Fibroblast of upper back skin (primary cell): ENCODE measurements at regions not wholly inside any gene's neighbourhood (a gene's known extent, or its start where the extent isn't known, plus 50 kb on each side); places are given as distances from the start of the nearest gene placed in this dataset.
"Not testable (repeated sequence)": the region's sequence is repeated elsewhere in the genome, so short reads cannot be mapped to it uniquely, and the experiment has no call there.

Experiments
- DNase-seq: peaks from one replicate; pipeline ENCODE4 v3.0.0-alpha.2; 2013

DNA sequence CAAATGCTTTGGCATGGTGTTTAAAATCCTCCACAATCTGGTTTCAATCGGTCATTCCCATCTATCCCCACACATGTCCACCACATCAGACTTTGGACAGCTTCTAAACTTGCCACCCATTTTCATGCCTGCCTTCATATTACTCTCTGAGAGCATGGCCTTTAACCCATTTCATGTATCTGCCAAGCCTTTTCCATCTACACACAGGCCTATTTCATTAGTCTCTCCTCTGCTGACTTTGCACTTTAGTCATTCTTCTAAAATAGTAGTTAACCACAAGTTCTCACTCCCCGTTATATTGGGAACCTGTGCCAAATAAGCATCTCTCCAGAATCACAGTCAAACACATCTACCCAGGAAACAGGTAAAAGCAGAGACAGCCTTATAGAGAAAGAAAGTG lies 142.2 kb downstream of the MZT1 start:
- no peak for DNase-seq

DNA sequence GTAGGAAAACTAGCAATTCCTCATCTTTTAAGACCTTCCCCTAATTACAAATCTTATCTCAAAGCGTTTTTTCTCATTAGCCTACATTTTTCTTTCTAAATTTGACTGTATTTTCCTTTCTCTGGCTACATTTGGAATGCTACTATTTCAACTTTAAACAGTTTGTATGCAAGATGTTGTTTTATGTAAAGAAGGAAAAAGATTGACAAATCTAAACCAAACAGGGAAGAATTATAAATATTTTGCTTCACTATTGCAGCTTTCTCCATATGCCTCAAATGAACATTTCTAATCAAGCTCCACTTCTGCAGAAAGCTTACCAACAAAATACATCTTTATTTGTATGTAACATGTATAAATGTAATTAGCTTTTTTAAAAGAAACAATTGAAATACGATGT lies 156.2 kb downstream of the MZT1 start:
- DNase-seq, result no peak

DNA sequence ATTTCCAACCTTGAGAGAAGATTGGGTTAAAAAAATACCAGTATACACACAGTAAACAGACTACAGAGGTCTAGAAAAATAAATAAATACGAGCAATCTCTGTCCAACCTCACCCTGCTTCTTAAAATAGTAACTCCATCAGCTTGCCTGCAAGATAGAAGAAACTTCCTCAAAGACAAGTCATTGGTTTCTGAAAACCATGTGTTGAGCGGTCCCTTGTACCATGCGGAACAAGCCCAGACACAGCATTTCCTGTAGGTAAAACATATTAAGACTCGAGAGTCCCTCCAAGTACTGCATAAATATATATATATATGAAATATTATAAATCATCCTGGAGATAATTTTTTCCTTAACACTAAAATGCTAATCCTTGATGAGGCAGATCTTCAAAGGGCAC lies 157.4 kb downstream of the MZT1 start:
- no peak for DNase-seq

DNA sequence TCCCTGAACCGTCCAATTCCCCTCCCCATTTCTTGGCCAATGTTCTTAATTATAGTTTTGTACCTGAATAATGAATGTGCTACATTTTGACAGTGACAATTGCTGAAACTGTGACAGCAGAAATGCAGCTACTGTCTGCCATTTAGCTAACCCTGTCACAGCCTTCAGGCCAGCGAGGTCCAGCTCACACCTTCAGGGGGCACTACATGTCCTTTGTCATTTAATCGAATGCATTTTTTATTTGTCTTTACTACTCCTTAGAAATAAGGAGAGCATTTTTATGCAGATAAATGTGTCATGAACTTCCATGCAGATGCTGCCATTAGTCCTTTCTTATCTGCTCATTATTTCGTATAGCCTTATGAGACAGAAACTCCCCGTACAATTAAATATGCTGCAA lies 159.9 kb downstream of the MZT1 start:
- DNase-seq, result no peak

DNA sequence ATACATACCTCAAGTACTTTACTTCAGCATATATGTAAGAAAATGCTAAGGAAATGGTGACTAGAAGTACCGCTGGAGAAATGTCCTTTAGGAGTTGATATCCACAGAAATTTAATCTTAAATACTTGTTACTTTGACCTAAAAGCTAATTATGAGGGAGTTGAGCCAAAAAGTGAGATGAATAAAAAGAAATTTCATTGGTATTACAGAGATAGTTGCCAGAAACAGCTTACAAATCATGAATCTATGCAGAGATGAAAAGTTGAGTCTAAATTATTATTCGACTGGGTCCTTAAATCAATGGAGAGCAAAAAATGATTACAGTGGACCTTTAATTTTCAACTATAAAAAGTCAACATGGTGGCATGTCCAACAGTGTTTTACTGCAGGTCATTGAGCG lies 160.9 kb downstream of the MZT1 start:
- no peak for DNase-seq

DNA sequence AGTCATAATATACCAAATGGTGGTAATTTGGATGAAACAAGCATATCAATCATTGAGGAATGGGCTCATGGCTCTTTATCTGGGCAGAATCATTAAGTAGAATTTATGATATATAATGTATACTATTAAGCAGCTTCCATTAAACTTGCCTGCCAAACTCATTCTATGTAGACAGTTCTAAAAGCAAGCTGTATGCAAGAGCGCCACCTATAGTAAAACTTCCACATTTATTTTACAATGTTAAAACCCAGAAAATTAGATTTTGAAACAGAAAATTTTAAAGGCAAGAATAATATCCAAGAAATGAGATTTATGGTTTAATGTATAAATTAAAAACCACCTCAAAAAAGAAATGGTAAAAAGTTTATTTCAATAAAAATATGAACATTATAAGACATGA lies 161.5 kb downstream of the MZT1 start:
- peak; percentile 52 for DNase-seq

DNA sequence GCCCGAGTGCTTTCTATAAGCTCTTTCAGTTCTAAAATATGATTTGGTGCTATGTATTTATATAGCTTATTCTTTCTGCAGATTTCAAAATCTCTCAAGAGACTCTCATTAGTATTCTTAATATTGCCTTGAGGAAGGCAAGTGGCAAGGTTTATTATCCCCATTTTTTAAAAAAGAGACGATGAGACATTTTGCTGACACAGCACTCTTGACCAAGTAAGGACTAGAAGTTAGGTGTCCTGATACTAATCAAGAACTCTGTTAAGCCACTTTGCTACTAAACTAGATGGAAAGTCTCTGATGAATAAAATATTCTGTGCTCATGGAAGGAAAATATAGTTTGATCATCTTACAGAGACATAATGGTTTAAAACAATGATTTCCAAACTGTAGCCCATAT lies 164.7 kb downstream of the MZT1 start:
- no peak for DNase-seq

DNA sequence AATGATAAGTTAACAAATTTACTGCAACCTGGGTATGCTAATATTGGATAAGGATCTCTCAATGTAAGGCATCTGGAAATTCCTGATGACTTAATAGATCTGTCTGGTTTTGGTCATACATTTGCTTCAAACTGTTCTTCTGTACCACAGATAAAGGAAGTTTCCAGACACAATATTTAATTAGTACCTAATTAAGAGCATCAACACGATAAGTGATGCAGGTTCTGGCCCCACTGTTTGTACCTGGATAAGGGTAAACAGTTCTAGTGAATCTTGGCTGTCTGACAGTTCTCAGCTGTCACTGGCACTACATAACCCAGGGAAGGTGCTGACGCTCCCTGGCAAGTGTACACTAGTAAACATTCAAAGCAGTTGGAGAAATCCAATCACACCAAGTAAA lies 165.6 kb downstream of the MZT1 start:
- no peak for DNase-seq

DNA sequence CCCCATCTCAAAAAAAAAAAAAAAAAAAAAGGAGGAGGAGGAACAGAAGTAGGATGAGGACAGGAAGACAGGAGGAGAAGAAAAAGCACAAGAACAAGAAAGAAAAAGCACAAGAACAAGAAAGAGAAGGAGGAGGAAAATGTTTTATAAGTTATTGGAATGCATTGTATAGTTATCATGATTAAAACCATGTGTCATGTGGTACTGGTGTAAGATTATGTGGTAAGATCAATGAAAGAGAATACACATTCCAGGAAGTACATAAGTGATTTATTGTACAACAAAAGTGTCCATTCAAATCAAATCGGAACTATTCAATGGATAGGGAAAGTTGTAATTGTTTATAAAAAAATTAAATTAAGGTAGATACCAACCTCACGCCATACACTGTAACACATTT lies 167.7 kb downstream of the MZT1 start:
- peak; percentile 65 for DNase-seq

DNA sequence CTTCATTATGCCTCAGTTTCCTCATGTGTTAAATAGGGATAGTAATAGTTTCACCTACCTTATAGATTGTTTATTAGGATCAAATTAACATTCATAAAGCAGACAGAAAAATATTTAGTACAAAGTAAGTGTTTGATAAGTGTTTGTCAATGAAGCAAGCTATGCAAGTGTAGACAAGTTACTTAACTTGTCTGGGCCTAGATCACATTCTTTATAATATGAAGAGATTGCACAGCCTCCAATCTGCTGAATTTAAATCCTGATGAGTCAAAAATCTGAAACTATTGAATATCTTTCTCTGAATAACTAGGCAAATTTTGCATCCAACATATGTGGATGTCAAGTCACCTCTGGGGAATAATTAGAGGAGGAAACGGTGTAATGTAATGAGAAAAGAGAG lies 170.5 kb downstream of the MZT1 start:
- DNase-seq, result no peak

DNA sequence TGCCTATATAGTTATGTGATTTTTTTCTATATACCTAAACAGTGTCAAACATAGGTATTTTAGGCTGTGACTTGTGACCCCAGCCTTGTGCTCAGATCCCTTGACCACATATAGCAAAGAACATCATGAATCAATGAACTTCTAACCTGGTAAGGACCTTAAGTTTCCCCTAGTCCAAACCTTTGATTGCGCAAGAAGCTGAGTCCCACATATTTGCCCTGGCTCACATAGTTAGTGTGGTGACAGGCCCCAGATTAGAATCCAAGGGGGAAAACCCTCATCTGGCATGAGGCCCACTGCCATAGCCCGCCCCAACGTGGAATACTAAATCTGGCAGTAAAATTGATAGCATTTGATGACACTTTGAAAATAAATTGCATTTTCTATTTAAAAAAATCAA lies 171.8 kb downstream of the MZT1 start:
- no peak for DNase-seq

DNA sequence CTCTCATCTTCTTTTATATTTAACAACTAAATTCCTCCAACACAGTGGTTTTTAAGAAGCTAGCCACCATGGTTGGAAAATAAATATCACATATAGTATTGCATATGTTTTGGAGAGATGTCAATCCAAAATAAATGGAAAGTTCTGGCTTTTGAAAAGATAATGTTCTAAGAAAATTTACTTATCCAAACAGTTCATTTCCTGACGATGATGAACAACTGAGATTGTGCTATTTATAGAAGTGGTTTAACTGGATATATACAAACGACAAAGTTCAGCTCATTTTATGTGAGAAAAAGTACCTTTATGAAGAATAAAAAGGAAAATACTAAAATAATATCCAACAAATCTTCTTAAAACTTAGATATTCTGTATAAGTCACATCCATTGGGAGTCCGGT lies 174.7 kb downstream of the MZT1 start:
- no peak for DNase-seq

DNA sequence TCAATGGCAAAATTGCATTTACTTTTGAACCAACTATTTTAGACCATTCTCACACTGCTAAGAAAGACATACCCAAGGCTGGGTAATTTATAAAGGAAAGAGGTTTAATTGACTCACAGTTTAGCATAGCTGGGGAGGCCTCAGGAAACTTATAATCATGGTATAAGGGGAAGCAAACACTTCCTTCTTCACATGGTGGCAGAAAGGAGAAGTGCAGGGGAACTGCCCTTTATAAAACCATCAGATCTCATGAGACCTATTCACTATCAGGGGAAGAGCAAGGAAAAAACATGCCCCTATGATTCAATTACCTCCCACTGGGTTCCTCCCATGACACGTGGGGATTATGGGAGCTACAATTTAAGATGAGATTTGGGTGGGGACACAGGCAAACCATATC lies 181.5 kb downstream of the MZT1 start:
- DNase-seq, result not testable (repeated sequence)

DNA sequence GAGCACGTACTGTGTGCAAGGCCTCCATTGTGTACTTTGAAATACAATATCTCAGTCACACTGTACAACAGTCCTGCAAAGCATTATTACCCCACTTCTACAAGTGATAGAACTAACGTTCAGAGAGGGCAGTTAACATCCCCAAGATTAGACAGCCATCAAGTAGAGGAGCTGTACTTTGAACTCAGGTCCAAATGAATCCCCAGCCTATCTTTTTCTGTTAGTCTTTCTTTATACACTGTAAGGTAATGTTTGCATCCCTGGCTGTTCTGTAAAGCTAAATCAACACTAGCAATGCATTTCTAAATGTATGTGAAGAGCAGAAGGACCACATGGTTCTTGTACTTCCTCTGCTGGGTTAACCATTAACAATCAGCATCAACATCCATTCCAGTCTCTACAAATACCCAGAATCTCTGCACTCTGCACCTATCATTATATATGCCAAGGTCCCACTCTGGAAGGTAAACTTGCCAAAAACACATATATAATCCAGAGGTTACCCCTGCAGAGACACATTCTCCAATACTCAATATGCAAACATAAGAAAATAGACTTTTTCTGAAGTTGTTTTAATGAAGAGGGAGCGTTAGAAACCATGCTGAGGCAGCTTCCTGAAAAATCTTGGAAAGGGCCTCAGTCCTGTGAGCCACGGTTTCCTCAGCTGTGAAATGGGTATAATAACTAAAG lies 182.3 kb downstream of the MZT1 start:
- DNase-seq, result no peak

DNA sequence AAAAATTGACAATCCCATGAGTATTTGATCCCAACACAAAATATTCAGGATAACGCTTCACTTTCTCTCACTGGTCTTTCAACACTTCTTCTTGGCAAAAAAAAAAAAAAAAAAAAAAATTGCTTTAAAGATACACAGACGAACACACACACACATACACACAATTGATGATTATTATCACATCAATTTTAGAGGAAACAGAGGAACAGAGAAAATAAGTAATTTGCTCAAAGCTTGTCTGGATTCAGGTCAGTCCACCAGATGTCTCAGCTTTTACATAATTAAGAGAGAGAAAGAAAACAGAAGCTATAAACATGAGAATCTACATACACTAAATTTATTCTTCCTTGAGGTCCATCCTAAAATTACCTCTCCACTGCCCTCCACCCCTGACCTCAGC lies 183.4 kb downstream of the MZT1 start:
- DNase-seq, result no peak

DNA sequence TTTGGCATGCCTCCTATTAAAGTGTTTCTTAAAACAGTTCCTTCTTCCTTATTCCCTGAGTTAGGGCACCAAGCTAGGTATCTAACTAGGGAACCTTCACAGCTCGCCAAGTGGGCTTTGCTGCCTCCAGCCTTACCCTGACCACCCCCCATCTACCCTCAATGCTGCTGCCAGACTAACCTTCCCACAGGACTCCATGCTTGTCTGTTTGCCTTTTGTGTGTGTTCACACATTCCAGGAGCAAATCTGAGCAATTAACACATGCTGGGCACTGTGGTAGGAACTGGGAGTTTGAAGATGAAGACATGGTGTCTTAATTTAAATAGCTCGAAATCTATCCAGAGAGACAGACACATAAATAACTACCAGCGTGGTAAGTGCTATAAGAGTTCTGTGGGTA lies 185.2 kb downstream of the MZT1 start:
- DNase-seq, result no peak

DNA sequence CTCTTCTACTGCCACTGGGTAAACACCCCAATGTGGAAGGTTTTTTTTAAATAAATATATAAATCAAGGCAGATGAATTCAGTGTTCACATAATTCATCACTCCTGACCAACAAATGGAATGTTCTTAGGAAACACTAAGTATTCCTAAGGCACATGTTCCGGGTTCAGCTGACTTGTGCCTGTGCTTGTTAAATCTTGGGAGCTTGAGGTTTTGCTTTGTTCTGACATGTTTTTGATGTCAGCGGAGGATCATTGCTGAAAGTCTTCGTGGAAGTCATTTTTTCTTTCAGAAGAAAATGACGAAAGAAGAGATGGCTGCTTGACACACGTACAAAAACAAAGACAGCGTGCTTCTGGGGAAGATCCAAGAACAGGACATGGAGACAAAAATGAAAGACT lies 185.8 kb downstream of the MZT1 start:
- no peak for DNase-seq

DNA sequence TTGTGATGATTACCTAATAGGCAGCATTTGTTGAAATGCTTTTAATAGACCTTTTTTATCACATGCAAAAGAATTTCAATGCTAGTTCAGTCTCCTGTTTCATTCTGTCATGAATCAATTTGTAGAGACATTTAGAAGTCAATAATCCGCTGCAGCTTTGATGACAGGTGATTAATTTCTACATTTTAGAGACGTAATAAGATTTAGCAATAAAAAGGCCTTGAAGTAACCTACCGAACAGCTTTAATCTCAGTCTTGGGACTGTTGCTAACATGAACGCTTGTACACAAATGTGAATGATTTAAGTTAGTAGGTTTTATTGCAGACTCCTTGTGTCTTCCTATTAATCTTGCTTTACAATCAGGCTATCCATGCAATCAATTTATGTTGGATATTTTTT lies 186.5 kb downstream of the MZT1 start:
- DNase-seq, result no peak

DNA sequence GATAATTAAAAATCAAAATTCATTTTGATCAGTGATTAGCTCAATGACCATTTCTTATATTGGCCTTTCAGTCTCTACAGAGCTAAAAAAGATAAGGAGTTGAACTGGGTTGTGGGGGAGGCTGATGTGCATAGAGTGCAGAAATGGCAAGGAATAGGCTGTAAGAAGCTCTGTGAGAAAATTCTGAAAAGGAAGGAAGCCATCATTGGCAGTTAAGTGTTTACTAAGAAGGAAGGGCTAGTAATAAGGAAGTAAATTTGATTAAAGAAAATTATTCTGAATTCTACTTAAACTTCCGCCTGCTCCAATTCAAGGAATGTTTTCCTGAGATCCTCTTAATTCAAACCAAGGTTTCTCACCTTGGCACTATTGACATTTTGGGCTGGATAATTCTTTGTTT lies 187.5 kb downstream of the MZT1 start:
- no peak for DNase-seq

DNA sequence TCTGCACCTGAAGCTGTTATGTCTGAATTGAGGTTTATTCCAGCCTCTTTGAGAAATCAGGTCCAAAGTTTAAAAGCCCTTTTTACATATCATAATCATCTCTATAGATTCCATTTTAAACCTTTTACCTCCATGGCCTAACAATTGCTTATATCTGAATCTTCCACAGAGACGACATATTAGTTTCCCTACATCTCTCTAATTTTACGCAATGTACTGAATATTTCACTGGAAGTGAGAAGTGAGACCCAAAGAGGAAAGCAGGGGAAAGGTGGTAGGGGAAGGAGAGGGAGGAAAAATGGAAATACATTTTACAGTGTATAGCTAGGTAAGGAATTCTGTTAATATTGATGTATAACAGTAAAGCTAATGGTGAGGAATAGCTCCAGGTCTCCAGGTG lies 189.6 kb downstream of the MZT1 start:
- DNase-seq, result no peak

DNA sequence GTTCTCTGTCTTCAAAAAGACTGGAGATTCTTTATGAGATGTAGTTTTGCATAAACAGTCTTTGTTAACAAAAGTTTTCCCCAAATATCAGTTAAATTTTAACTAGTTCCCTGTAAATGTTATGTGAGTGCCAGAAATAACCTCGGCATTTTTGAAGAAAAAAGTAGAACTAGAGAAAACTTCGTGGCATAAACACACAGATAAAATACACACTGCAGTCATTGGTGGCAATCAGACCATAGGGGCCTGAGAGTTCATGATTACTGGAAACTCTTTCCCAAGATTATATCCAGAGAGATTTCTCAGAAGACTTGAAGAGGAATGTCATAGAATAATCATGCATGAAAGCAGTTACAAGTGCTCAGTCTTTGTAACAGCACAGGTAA lies 190.0 kb downstream of the MZT1 start:
- DNase-seq, result no peak

DNA sequence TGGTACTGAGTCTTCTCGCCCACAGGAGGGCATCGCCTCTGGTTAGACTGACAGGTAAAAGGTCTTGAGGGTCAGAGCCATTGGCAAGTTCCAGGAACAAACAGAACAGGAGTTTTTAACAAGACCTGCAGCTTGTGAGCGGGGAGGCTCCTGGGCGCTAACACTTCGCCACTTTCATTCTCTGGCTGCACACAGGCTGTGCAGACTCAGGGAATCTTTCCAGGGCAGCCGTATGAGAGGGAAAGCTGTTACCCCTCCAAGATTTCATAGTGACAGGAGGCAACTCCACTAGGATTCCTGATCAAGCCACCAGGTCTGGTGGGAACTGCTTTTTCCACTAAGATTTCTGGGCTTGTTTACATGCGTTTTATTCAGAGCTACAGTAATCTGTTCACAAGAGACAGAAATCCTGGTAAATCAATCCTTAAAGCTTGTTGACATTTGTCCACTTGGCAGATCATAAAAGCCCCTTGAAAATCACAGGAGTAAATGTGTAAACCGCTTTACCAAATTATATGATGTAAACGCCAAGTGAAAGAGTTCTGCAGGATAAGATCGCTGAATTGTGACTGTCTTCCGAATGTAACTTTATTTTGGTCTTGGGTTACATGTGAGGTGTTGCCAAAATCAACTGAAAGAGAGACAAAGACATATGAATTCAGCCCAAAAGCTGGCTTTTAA lies 190.6 kb downstream of the MZT1 start:
- DNase-seq, result no peak

DNA sequence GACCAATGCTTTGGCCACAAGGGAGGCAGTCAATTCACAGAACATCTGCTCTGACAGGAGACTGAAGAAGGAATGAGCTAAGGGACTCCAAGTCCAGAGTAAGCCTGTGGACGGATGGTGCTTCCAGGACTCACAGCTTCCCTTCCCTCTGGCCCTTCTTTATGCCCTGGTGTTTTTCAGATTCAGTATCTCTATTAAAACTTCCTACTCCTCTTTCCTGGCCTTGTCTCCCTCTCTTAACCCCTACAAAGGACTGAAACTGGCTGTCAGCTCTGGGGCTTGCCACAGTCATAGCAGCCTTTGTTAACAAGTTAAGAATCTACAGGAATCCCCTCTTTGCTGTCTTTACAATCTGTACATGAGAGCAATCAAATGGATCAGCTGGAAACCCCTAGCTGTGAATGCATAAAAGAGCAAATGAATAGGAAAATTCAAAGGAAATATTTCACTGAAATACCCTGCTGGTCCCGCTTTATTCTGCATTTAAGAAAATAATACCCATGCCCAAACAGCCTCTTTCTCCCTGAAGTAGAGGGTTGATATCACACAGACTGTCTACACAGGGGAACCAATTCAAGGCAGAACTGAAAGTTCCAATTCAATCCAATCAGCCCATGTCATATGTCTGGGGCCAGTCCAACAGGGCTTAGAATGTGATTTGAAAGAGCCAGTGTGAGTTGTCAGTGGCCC lies 192.3 kb downstream of the MZT1 start:
- DNase-seq, result no peak

DNA sequence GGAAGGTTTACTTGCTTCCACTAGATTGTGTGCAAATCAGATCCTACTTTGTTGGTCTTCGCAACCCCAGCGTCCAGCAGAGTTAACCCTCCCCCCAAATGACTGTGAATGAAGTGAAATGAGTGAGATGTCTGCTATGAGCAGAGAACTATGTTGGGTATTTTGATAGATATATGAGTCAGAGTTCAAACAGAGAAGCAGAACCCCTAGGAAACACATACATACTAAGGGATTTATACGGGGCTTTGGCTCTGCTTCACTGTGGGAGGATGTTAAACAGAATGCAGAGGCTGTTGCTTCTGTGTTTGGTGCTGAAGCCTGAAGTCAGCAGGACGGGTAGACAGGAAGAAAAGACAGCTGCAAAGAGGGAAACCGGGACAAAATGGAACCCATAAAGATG lies 197.0 kb downstream of the MZT1 start:
- peak; percentile 90 for DNase-seq

DNA sequence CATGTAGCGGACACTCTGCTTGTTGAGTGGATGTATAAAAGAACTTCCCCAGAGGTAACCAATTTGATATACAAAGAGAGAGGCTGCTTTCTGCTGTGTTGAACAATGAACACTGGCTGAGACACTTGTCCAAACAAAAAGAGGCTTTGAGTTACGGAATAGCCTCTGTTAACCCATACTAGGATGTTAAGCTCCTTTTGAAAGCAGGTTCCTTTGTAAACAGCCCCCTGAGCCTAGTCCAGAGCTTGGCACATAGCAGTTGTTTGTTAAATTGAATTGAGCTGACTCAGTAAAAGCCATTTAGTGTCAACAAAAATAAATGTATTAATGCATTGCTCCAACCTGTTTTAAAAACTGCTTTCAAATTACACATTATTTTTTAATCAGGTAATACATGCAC lies 200.1 kb downstream of the MZT1 start:
- no peak for DNase-seq
